Endothelial cell of umbilical vein (primary cell): ENCODE measurements at regions not wholly inside any gene's neighbourhood (a gene's known extent, or its start where the extent isn't known, plus 50 kb on each side); places are given as distances from the start of the nearest gene placed in this dataset.

Experiments used
- BruUV-seq: library from RNA; stranded (reverse); fragments of 400-500 nt; replicated peaks from 2 replicates; lab custom pipeline; 2021; lab: Mats Ljungman, UMichigan
- CTCF ChIA-PET: fragments of 300-600, 350-600 bp; sonication (Branson Sonifier 250); formaldehyde crosslinking; loops from one replicate; lab custom pipeline; 2021; ENCODE audit warnings: antibody characterized with exemption, inconsistent platforms; lab: Charles Lee
- POLR2A ChIA-PET: fragments of 300-600, 350-600 bp; sonication (Branson Sonifier 250); formaldehyde crosslinking; loops from one replicate; lab custom pipeline; 2021; ENCODE audit warnings: antibody characterized with exemption, inconsistent platforms; lab: Charles Lee
- DNase-seq: peaks from one replicate; pipeline ENCODE4 v3.0.0-alpha.2; 2011; ENCODE audit warnings: low read depth, low spot score
- FAIRE-seq: peaks from 2 replicates; lab custom pipeline; 2011; peaks lifted over from hg19 to GRCh38; lab: Jason Lieb, UNC
- H2AFZ ChIP-seq: 2 replicates; pipeline ENCODE4 v1.6.0; 2012; ENCODE audit warnings: low read depth, low read length, control low read depth, inconsistent platforms
- H3K27ac ChIP-seq: 2 replicates; pipeline ENCODE4 v1.5.1; 2011; ENCODE audit warnings: low read depth, mild to moderate bottlenecking, control low read depth, low read length, moderate library complexity; ENCODE audit not compliant: insufficient read depth
- H3K27me3 ChIP-seq, 2 experiments: 2 replicates each; pipeline versions ENCODE4 v1.6.0 to v1.6.1; 2011; ENCODE audit warnings: low read length in 2 of 2, mixed read lengths in 1 of 2; ENCODE audit not compliant: control insufficient read depth in 2 of 2, insufficient read depth in 2 of 2
- H3K36me3 ChIP-seq, 2 experiments: 2 replicates in 1 of 2; 3 replicates in 1 of 2; pipeline ENCODE4 v1.5.1; 2011; ENCODE audit warnings: low read length in 2 of 2, mild to moderate bottlenecking in 1 of 2, moderate library complexity in 1 of 2; ENCODE audit not compliant: control insufficient read depth in 2 of 2, insufficient read depth in 2 of 2; ENCODE audit errors: extremely low read depth in 1 of 2
- H3K4me1 ChIP-seq: 3 replicates; pipeline ENCODE4 v1.5.1; 2011; ENCODE audit warnings: mild to moderate bottlenecking, low read length; ENCODE audit not compliant: control insufficient read depth, insufficient read depth; ENCODE audit errors: extremely low read depth
- H3K4me2 ChIP-seq: 2 replicates; pipeline ENCODE4 v1.6.1; 2011; ENCODE audit warnings: low read length, control low read depth, mixed read lengths; ENCODE audit not compliant: insufficient read depth
- H3K4me3 ChIP-seq, 3 experiments: fragments of 200-600 bp in 1 of 3; sonication (generic), shearing (Covaris generic) in 1 of 3; replicated peaks in 1 of 3; 2 replicates each; pipeline ENCODE4 v1.5.1; 2011 to 2016; ENCODE audit warnings: control low read depth in 3 of 3, low read length in 3 of 3, mild to moderate bottlenecking in 2 of 3, inconsistent platforms in 1 of 3, low read depth in 1 of 3, moderate library complexity in 1 of 3; ENCODE audit not compliant: insufficient read depth in 1 of 3
- H3K79me2 ChIP-seq: 2 replicates; pipeline ENCODE4 v1.6.0; 2012; ENCODE audit warnings: low read length, inconsistent platforms; ENCODE audit not compliant: control insufficient read depth, insufficient read depth
- H3K9ac ChIP-seq: replicated peaks from 2 replicates; pipeline ENCODE3; 2011; ENCODE audit warnings: low read length, control low read depth; ENCODE audit not compliant: insufficient read depth; ENCODE audit errors: extremely low read depth
- H3K9me1 ChIP-seq: replicated peaks from 3 replicates; pipeline ENCODE4 v1.6.0; 2011; ENCODE audit warnings: mild to moderate bottlenecking, low read length; ENCODE audit not compliant: control insufficient read depth, insufficient read depth; ENCODE audit errors: extremely low read depth
- H3K9me3 ChIP-seq: replicated peaks from 2 replicates; pipeline ENCODE4 v1.5.1; 2012; ENCODE audit warnings: low read length, inconsistent platforms; ENCODE audit not compliant: control insufficient read depth, insufficient read depth
- H4K20me1 ChIP-seq: replicated peaks from 2 replicates; pipeline ENCODE3; 2011; ENCODE audit warnings: mild to moderate bottlenecking, low read length; ENCODE audit not compliant: control insufficient read depth, insufficient read depth; ENCODE audit errors: extremely low read depth
- CTCF ChIP-seq, 2 donors: IDR thresholded peaks; 1 replicate in 1 of 2; 2 replicates in 1 of 2; pipeline ENCODE4 v1.5.1; 2011; ENCODE audit warnings: low read length in 2 of 2, mild to moderate bottlenecking in 2 of 2, moderate library complexity in 2 of 2, control low read depth in 1 of 2, inconsistent platforms in 1 of 2, low read depth in 1 of 2; ENCODE audit not compliant: insufficient read depth in 1 of 2; ENCODE audit errors: extremely low read depth in 1 of 2
- EZH2 ChIP-seq: IDR thresholded peaks from 2 replicates; pipeline ENCODE4 v1.6.1; 2012; ENCODE audit warnings: borderline replicate concordance, low read depth, mild to moderate bottlenecking, moderate library complexity, low read length, inconsistent platforms; ENCODE audit not compliant: severe bottlenecking
- FOS ChIP-seq: IDR thresholded peaks from 2 replicates; pipeline ENCODE4 v1.6.1; 2011; ENCODE audit warnings: mild to moderate bottlenecking, low read length, moderate library complexity, borderline replicate concordance; ENCODE audit not compliant: insufficient read depth
- GATA2 ChIP-seq: IDR thresholded peaks from 2 replicates; pipeline ENCODE4 v1.7.0; 2011; ENCODE audit warnings: low read depth, mild to moderate bottlenecking, moderate library complexity, mixed read lengths, low read length; ENCODE audit not compliant: insufficient read length, insufficient read depth
- JUN ChIP-seq: IDR thresholded peaks from 2 replicates; pipeline ENCODE4 v1.6.1; 2011; ENCODE audit warnings: borderline replicate concordance, low read depth; ENCODE audit not compliant: insufficient read length, insufficient read depth
- MAX ChIP-seq: IDR thresholded peaks from 2 replicates; pipeline ENCODE4 v1.6.1; 2011; ENCODE audit not compliant: insufficient read depth, insufficient read length
- MYC ChIP-seq: IDR thresholded peaks from one replicate; pipeline ENCODE4 v1.6.1; 2011; ENCODE audit warnings: mild to moderate bottlenecking, low read depth, low read length
- POLR2A ChIP-seq: IDR thresholded peaks from 2 replicates; pipeline ENCODE4 v1.6.1; 2012; ENCODE audit warnings: low read depth, mild to moderate bottlenecking, control low read depth, low read length
- POLR2AphosphoS5 ChIP-seq: IDR thresholded peaks from 2 replicates; pipeline ENCODE4 v1.6.1; 2012; ENCODE audit warnings: low read depth, mild to moderate bottlenecking, control low read depth, low read length, moderate library complexity; ENCODE audit not compliant: insufficient read depth
- dilution Hi-C: fragments of 300-500 bp; cut with MboI; formaldehyde crosslinking; loops from one replicate; pipeline ENCODE4 v1.15.0; 2019; ENCODE audit warnings: low sequenced_read_pairs; ENCODE audit not compliant: extremely low pct_ligation_motif_present
- intact Hi-C: fragments of 100-400 bp; cut with micrococcal nuclease; formaldehyde crosslinking; loops from one replicate; pipeline ENCODE4 v1.10.0; 2022

DNA sequence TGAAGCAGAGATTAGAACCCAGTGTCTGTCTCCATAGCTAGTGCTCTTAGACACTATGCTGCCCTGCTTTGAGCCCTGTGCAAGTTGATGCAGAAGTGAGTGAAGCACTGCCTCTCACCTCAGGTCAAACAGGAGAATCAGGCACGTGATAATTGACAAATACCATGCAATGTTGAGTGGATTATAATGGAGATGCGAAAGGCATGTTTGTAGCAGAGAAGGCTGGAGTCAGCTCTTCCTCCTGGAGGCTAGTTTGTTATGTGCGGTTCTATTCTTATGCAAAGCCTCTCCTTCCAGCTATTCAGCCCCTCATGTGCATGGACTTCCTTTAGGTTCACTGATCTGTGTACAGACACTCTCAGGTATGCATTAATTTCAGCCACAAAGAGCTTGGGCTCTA is 108.5 kb downstream of the MANEA start:
- ChIA-PET CTCF (no interaction called here), POLR2A (no interaction called here)
- no peaks in the 10 kb centered on the region for H3K4me1 ChIP-seq
- no peak overlapping the region for H3K4me3 ChIP-seq
- peaks cover 2% of the 10 kb centered on the region for H3K9me3 ChIP-seq
- H3K4me2 ChIP-seq, result no peak overlapping the region
- H3K79me2 ChIP-seq, result no peaks in the 10 kb centered on the region
- no peak for DNase-seq
- no peak for FAIRE-seq
- intact Hi-C loops, result no loop called here
- H3K9ac ChIP-seq, result no peak overlapping the region
- H4K20me1 ChIP-seq, result no peaks in the 10 kb centered on the region
- no peak for TF ChIP-seq MAX
- TF ChIP-seq POLR2A, result no peak
- TF ChIP-seq JUN, result no peak
- TF ChIP-seq CTCF (IDR thresholded peaks at IDR 0.05; ENCODE audit: extremely low read depth in 1 of 2, insufficient read depth in 1 of 2, low read depth in 1 of 2, low read length in 2 of 2), result no peak
- TF ChIP-seq EZH2, result no peak
- no peak for TF ChIP-seq GATA2
- TF ChIP-seq POLR2AphosphoS5, result no peak
- TF ChIP-seq FOS, result no peak
- no peak for TF ChIP-seq MYC
- dilution Hi-C loops, result no loop called here
- H3K9me1 ChIP-seq, result no peaks in the 10 kb centered on the region
- H3K36me3 ChIP-seq, result no peaks in the 10 kb centered on the region
- H3K27ac ChIP-seq, result no peak overlapping the region
- BruUV-seq, result no TSS peak
- H2AFZ ChIP-seq, result no peak overlapping the region
- H3K27me3 ChIP-seq, result no peaks in the 10 kb centered on the region
